Panc1 (cell line): ENCODE measurements at regions not wholly inside any gene's neighbourhood (a gene's known extent, or its start where the extent isn't known, plus 50 kb on each side); places are given as distances from the start of the nearest gene placed in this dataset.

Experiments
- POLR2AphosphoS5 ChIP-seq: IDR thresholded peaks from 2 replicates; pipeline ENCODE4 v1.6.1; 2012; ENCODE audit warnings: mild to moderate bottlenecking, low read depth, low read length, moderate library complexity
- SIN3A ChIP-seq: IDR thresholded peaks from 2 replicates; pipeline ENCODE4 v1.6.1; 2012; ENCODE audit warnings: low read depth, mild to moderate bottlenecking, low read length, moderate library complexity, borderline replicate concordance; ENCODE audit not compliant: insufficient read depth
- TCF7L2 ChIP-seq: IDR thresholded peaks from 2 replicates; pipeline ENCODE4 v1.6.1; 2011; ENCODE audit warnings: mild to moderate bottlenecking, low read depth, low read length, inconsistent platforms
- TF ChIP-seq, protein P1 (sequence below): fragments of 450-650 bp; IDR thresholded peaks from 2 replicates; pipeline ENCODE4 v1.5.1; 2017; ENCODE audit warnings: mild to moderate bottlenecking

GRCh38 chr9:107645464-107645833 is 155.9 kb upstream of the KLF4 start:
- TF ChIP-seq, protein P1, sequence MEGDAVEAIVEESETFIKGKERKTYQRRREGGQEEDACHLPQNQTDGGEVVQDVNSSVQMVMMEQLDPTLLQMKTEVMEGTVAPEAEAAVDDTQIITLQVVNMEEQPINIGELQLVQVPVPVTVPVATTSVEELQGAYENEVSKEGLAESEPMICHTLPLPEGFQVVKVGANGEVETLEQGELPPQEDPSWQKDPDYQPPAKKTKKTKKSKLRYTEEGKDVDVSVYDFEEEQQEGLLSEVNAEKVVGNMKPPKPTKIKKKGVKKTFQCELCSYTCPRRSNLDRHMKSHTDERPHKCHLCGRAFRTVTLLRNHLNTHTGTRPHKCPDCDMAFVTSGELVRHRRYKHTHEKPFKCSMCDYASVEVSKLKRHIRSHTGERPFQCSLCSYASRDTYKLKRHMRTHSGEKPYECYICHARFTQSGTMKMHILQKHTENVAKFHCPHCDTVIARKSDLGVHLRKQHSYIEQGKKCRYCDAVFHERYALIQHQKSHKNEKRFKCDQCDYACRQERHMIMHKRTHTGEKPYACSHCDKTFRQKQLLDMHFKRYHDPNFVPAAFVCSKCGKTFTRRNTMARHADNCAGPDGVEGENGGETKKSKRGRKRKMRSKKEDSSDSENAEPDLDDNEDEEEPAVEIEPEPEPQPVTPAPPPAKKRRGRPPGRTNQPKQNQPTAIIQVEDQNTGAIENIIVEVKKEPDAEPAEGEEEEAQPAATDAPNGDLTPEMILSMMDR = no peak
- no peak for TF ChIP-seq POLR2AphosphoS5
- no peak for TF ChIP-seq TCF7L2
- no peak for TF ChIP-seq SIN3A
